NCI-H748 (cell line): ENCODE measurements at regions not wholly inside any gene's neighbourhood (a gene's known extent, or its start where the extent isn't known, plus 50 kb on each side); places are given as distances from the start of the nearest gene placed in this dataset.

Source experiments
- DNase-seq: peaks from one replicate; lab custom pipeline; 2025; ENCODE audit not compliant: unreplicated experiment; lab: John Stamatoyannopoulos, UW

- no peak for DNase-seq
Observed at GRCh38 chr6:14738497-14738896, 507.4 kb upstream of the JARID2 start.

- DNase-seq: peak; percentile 23
Observed at GRCh38 chr6:14738933-14739332, 506.9 kb upstream of the JARID2 start.

DNA sequence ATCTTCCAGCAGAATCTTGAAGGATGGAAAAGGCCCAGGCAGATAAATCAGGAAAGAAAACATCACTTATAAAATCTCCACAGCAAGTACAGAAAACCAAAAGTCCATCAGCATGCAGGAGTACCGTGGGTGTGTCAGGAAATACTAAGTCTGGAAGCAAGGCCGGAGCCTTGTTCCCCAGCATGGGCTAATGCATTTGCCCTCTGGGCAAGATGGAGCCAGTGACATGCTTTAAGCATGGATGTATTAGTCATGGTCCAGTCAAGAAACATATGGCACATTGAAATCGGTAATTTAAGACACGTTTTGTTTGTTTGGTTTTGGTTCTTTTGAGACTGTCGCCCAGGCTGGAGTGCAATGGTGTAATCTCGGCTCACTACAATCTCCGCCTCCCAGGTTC is 506.0 kb upstream of the JARID2 start:
- DNase-seq: no peak

DNA sequence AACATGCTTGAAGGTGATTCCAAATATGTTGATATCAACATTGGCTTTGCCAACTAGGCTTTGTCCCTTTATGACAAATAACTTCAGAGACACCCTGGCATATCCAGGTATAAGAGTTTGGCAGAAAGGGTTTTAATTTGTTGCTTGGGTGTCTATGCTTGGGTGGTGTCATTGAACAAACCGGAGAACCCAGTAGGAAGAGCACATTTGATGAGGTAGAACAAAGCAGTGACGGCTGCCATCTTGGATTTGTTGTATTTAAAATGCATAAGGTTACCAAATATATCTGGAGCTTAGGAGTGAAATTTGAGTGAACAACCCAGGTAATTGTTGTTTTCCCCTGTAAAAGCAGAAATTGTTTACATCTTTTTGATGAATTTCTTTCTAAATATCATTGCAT is 503.7 kb upstream of the JARID2 start:
- no peak for DNase-seq

GRCh38 chr6:14742680-14743079 is 503.2 kb upstream of the JARID2 start:
- DNase-seq: no peak

DNA sequence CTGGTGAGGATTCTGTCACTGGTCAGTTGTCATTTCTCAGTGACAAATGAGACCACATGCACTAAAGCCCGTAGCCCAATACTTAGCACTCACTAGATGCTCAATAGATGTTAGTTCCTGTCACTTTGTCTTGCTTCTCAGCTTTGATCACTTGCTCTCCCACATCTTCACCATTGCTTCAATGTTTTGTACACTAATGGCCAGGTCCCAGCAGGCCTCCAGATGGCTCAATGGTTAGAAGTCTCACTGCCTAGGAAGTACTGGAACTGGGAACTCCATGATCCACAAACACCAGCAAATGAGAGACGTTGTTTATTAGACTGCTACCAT is 502.8 kb upstream of the JARID2 start:
- no peak for DNase-seq

- no peak for DNase-seq
Observed at GRCh38 chr6:14743474-14744211, 502.2 kb upstream of the JARID2 start.

DNA sequence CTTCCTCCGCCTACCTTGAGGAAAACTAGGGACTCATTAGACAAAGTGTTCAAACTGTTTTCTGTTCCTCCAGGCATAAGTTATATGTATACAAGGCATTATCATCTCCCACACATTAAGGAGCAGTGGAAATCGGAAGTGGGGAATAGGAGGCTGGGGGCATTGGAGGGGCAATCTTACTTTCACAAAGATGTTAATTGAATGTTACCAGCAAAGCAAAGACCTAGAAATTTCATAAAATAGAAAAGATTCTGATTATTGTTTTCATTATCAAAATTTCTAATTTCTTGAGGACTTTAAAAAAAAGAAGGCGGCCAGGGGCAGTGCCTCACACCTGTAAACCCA is 501.7 kb upstream of the JARID2 start:
- no peak for DNase-seq

DNA sequence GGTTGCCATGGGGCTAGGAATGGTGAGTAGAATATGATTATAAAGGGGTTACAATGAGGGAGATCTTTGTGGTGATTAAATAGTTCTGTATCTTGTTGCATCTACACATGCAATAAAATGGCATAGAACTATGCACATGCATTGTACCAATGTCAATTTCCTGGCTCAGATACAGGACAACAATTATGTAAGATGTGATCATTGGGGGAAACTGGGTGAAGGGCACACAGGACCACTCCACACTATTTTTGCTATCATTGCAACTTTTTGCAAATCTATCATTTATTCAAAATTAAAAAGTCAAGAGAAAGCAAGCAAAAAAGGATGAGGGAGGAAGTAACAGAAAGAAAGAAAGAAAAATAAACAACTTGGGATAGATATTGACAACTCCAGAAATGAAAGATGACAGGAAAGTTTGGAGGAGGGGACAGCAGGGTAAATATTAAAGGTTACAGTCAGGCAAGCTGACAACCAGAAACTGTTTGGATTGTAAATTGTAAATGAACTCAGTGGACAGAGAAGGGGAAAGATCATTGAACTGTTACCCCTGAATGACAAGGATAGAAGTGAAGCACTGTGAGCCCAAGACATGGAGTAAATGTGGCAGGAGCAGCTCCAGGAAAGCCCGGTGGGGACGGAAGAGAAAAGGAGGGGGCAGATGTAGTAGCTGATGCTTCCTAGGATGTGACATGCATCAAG is 499.6 kb upstream of the JARID2 start:
- DNase-seq: no peak

GRCh38 chr6:14747881-14748520 is 497.9 kb upstream of the JARID2 start:
- no peak for DNase-seq

DNA sequence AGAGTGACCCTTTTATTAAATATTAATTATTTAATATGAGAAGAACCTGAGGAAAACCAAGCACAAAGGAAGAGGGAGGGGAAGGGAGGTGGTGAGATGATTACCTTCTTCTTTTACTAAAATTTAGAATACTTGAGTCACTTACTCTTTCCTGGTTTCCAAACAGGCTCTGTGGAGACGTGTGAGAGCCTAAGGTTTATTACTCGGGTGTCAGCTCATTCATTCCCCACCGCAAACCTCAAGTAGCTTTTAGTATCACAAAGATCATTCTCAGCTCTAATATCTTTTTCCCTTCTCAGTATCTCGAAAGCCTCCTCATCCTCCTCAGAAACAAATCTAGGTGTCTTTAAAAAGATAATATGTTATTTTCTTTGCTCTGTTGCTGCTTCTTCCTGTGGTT is 497.2 kb upstream of the JARID2 start:
- no peak for DNase-seq

- peak; percentile 59 for DNase-seq
Observed at GRCh38 chr6:14750059-14750661, 495.7 kb upstream of the JARID2 start.

DNA sequence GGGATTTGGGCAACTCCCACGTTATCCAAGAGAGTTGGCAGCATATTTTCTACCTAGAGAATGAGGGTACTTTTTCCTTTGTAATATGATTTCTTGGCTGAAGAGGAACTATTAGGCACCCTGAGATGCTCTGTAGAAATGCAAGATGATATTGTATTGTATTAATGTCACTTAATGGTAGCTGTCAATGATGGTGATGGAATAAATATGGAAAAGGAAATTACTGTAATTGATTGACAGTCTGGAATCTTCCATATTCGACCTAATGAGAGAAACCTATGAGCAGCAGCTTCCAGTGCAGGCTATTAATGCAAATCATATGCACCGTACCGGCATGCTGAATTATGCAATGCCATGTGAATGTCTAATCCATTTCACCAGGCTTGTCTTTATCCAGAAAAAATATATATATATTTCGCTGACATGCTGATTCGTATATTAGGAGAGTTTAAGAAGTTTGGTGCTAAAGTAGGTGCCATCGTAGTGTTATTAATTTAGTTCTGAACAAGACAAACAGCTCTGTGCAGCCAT is 494.2 kb upstream of the JARID2 start:
- no peak for DNase-seq

DNA sequence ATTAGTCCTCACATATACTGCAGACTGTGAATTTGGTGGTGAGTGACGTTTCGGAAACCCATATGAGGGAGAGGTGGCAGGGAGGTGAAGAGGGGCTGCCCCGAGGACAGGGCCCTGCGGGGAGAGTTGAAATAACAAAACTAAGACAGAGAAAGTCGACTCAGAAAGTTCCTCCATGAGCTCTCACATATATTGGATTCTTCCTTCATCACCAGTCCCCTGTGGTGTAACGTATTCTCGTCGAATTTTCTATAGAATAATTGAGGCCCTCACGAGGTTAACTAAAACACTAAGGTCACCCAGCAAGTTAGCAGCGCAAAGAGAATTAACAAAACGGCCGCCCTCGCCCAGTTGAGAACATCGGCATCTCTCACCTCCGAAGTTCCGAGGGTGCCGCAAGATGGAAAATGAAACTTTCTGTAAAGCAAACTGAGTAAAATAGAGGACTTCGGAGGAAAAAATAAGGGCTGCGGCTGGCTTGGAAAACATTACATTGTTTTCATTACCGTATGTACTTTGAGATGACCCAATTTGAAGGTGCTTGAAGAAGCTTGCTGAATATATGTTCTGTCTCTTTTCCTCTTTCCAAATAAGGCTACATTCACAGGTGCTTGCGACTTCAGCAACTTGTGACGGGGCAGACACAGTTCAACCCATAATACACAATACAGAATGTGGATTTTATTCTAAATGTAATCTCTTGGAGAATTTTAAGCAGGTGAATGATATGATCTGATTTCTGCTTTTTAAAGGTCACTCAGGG is 490.9 kb upstream of the JARID2 start:
- DNase-seq: no peak

GRCh38 chr6:14756340-14756739 is 489.5 kb upstream of the JARID2 start:
- DNase-seq: no peak

DNA sequence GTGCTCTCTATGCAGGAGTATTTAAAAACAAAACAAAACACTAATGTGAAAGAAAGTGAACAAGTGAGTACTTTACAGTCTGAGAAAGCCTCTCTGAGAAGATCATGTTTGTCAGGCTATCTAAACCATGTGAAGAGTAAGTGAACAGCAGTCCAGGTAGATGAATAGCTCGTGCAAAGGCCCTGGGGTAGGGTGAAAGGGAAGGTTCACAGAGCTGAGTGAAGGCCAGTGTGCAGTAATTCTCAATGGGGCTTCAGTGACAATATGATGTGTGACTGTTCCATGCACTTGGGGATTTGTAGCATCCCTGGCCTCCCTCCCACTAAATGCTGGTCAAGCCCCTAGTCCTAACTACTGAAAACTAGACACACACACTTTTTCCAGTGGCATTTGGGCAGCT is 488.9 kb upstream of the JARID2 start:
- DNase-seq: no peak

- DNase-seq: no peak
Observed at GRCh38 chr6:14757418-14757817, 488.5 kb upstream of the JARID2 start.

DNA sequence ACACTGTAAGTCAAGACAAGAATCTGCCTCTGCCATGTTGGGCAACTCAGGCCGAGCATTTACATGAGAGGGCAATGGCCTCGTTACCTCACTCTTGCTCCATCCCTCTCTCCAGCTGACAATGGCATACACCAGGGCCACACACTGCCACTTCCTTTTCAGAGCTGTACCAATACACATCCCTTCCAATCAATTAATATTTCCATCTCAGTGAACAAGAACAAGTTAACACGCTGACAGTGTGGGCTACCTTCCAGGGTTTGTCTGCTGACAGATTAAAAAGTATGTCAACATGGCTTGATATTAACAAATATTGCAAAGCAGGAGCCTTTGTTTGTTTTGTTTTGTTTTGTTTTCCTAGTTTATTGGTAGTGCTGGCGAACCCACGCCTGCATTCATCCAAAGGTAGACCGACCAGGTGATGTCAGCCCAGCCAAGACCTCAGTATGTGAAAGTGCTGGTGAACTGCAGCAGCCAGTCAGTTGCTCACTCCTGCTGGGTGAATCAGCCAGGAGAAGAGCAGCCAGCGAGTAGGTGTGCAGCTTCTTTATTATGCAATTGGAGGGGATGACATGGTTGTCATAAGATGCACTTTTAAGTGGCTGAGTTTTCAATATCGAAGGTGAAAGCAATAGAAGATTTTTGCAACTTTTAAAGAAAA is 487.3 kb upstream of the JARID2 start:
- peak; percentile 92 for DNase-seq

DNA sequence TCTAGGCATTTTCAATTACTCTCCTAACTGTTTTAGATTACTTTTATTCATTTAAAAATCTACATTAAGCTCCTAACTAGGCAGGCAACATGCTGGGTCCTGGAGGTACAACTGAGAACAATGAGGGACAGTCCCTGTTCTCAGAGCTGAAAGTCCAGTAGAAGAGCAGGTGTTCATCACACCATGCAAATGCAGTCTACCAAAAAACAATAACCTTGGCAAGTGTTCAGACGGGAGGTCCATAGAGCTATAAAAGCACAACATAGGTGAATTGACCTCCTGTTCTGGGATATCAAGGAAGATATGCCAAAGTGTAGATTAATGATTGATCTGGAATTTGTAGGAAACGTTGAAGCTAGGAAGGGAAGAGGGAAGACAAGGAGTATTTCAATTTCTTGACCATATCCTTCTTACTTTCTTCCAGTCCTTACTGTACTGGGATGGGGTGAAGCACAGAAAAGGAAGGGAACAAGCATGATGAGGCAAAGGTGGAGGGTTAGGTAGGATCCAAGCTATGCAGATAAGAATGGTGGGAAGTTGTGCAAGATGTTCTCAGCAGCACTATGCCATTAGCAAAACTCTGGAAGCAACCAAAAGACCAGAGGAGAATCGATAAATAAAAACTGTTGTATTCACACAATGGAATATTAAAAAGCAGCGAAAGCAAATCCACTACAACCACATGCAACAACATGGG is 485.7 kb upstream of the JARID2 start:
- DNase-seq: peak; percentile 41

GRCh38 chr6:14762077-14762476 is 483.8 kb upstream of the JARID2 start:
- DNase-seq: no peak
